Stimulated activated naive CD4-positive, alpha-beta T cell treated with Interleukin-2 at 50 U/mL for 16 hours (primary cell): ENCODE measurements at regions not wholly inside any gene's neighbourhood (a gene's known extent, or its start where the extent isn't known, plus 50 kb on each side); places are given as distances from the start of the nearest gene placed in this dataset.

Experiments
- DNase-seq: peaks from one replicate; lab custom pipeline; 2025; lab: John Stamatoyannopoulos, UW

DNA sequence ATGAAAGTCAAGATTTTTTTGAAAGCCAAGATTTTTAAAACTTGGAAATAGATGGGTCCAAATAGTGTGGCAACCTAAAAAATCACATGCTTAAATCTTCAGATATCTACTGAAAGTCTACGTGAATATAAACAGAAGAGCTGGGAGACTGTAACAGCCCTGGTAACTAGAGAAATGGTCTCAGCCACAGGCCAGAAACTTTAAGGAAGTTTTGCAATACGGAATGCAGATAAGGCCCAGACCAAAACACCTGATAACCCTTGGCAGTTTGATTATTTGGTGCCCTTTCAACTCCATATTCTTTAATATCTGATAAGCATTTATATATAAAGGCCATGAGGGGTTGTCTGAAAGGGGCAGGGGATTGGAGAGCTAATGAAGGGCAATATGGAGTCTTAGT lies 537.3 kb upstream of the TGFBR2 start:
- no peak for DNase-seq

GRCh38 chr3:30073040-30073439 lies 533.4 kb upstream of the TGFBR2 start:
- DNase-seq: no peak

DNA sequence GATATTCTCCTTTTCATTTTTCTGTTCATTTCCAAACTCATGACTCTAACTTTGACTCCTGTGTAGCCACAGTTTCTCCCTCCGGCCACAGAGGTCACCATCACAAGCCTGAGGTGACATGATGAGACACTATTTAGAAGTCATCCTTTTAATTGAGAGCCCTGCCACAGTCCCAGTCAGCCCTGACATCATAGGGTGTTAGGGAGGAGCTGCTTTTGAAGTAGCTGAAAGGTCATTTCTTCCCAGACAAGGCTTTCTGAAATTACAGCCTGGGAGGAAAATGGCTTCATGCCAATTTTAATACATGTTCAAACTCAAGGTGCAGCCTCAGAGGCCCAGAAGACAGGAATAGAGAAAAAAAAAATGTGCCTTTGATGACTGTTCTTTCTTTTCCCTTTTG lies 532.8 kb upstream of the TGFBR2 start:
- no peak for DNase-seq

- DNase-seq: no peak
Measured at GRCh38 chr3:30075514-30075913, 530.9 kb upstream of the TGFBR2 start.

DNA sequence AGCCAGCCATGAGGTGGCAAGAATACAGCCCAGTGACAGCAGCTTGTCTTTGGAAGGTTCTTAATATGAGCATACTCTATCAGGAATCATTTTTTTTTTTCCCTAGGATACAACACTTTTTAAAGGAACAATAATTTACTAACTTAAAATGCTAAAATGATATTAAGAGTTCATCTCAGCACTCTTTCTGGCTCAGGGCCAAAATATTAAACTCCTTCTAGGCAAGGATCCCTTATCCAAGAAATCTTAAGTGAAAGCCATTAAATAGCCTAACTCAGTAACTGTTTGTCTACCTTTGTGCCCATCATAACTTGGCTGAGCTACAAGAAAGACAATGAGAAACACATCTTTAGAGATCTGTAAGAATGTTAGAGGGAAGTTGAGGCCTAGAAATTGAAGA lies 529.5 kb upstream of the TGFBR2 start:
- no peak for DNase-seq

- no peak for DNase-seq
Measured at GRCh38 chr3:30077746-30078145, 528.7 kb upstream of the TGFBR2 start.

- no peak for DNase-seq
Measured at GRCh38 chr3:30078736-30079135, 527.7 kb upstream of the TGFBR2 start.

DNA sequence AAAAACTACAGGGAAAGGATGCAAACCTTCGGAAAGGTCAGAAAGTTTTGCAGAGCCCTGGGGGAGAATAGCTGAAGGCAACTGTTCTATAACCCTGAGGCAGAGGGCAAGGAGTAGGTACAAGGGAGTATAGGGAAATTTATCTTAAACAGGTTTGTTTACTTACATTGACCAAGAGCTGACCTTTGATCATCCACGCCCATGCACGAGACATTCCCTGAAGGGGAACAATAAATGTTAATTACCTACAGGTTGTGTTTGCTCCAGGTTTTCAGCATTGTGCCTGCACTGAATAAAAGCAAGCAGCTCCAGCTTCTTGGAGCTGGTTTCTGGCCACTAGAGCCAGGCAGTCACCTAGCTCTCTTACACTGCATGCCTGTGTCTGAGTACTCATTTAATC lies 524.5 kb upstream of the TGFBR2 start:
- no peak for DNase-seq

- no peak for DNase-seq
Measured at GRCh38 chr3:30082652-30083051, 523.7 kb upstream of the TGFBR2 start.

- DNase-seq: no peak
Measured at GRCh38 chr3:30083315-30083714, 523.1 kb upstream of the TGFBR2 start.

DNA sequence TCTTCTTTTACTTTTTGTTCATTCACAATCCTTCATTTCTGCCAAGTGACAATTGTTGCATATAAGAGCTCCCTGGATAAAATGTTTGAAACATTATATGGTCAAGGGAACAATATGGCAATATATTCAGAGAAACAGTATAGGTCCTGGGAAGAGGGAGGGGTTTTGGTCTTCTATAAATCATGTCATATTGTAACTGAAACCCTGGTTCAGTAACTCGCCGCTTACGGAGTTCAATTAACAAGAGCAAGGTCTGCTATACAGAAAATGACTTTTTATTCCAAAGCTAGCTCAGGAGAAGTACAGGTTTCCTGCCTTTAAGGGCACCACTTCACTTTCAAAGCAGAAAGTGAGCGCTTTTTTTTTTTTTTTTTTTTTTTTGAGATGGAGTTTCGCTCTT lies 522.1 kb upstream of the TGFBR2 start:
- no peak for DNase-seq

DNA sequence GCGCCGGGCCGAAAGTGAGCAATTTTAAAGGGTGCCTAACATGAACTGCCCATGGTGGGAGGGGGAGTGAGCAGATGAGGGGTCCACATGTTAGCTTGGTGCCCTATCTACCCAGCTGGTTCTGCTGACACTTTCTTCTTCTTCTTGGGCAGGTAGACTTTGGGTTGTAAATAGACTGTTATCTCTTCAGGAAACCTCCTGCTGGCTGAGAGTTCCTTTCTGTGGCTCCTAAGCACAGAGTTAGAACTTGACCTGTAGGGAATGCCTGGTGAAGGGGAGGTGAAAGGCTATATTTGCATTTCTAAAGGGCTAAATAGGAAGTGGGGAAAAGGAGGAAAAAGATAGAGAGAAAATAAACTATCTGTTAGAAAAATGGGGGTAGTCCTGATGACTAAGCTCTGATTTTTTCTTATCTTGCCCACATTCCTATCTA lies 521.4 kb upstream of the TGFBR2 start:
- DNase-seq: no peak

DNA sequence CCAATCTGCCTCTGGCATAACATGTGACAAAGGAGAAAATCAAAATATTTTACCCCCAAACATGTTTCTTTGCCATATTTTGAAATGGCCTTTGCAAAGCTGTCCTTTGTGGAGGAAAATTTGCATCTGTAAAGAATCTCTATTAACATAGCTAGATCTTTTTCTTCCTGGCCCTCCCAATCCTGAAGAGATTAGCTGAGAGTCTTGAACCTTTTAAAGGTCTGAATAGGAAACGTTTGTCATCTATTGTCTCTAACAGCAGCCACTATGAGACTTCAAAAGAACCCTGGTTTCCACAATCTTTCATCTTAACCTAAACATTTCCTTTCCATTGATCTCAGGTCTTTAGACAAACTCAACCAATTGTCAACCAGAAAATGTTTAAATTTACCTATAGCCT lies 520.9 kb upstream of the TGFBR2 start:
- DNase-seq: no peak

DNA sequence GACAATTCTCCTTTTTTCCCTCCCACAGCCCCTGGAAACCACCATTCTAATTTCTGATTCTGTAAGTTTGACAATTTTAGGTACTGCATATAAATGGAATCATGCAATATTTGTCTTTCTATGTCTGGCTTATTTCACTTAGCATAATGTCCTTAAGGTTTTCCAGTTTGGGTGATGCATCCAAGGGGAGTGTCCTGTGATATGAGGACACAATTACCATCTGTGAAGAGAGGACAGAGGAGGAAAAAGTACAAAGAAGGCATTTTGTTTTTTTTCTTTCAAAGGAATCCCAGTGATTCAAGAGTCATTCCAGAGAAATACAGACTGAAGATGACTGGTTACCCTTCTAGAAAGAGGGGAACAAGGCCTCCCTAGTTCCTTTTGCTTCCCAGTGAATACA lies 514.7 kb upstream of the TGFBR2 start:
- no peak for DNase-seq

DNA sequence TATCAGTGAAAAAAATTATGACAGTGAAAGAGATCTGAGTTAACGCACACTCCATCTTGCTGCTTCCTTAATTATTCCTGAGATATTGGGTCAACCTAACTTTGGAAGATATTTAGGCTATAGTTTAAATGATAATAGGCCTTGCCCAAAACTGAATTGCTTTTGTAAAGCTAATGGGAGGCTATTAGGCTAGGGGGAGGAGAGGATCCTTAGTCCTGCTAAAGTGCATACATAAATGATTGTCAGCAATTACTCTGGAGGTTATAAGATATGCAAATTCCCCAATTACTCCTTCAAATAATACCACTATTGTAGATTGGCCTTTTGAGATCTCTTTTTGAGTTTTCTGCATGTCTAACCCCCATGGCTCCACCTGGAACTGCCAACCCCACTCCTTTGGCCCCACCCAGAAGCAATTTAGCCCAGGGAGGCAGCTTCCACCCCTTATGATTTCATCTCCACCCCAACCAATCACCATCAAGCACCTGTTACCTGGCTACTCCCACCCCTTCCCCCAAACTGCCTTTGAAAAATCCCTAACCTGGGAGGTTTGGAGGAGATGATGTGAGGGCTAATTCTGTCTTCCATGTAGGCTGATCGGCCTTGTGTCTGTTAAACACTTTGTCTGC lies 509.3 kb upstream of the TGFBR2 start:
- no peak for DNase-seq

GRCh38 chr3:30098243-30098642 lies 508.2 kb upstream of the TGFBR2 start:
- no peak for DNase-seq

DNA sequence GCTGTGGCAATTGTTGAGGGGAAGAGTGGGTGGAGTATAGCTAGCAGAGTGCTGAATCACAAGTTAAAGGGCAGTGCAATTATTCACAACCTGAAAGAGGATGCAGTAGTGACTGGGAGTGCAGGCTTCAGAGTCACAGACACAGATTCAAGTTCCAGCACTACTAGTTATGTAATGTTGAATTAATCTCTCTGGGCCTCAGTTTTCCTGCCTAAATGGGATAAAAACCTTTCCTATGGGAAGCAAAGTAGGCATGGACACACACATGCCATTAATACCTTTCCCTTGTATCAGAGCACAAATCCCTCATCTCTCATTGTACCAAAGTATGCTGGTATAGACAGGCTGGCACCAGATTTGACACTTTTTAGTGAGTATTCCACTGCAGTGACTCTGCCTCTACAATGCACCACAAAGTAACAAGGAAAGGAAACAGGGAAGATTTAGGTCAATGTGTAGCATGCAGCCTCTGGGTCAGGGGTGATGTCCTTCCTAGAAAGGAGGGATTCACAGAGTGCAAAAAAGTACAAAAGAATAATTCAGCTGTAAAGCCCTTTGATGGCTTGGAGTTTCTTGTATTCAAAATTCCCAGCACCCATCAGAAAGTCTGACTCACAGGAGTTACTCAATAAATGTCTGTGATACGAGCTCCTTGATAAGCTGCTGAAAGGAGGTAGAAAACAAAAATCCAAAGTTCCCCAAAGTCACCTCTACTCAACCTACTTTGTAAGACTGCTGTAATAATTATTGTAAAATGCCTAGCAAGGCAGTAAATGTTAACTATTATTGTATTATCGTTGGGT lies 507.5 kb upstream of the TGFBR2 start:
- no peak for DNase-seq

DNA sequence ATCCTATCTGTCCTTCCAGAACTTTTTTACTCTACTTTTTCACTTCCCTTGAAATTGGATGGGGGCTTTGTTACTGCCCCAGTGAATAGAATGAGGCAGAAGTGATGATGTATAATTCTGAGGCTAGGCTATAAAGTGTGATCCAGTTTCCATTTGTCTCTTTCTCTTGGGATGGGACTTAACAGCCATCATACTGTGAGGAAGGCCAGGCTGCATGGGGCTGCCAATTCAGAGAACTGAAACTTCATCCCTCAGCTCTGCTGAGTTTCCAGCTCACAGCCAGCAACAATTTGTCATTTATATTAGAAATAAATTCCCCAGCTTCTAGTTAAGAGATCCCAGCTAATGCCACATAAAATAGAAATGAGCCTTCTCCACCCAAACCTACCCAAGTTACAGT lies 504.0 kb upstream of the TGFBR2 start:
- no peak for DNase-seq

DNA sequence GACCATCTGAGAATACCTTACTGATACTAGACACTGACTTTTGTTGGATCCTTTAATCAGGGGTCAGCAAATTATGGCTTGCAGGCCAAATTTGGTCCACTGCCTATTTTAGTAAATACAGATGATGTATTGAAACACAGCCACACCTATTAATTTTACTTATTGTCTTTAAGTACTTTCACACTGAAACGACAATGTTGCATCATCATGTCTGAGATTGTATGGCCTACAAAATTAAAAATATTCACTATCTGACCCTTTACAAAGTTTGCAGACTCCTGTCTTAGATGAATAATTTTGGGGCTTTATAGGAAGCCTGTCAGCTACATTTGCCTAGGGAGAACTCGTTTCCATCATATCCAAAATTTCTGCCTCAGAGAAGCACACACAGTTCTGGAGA lies 503.2 kb upstream of the TGFBR2 start:
- DNase-seq: no peak

DNA sequence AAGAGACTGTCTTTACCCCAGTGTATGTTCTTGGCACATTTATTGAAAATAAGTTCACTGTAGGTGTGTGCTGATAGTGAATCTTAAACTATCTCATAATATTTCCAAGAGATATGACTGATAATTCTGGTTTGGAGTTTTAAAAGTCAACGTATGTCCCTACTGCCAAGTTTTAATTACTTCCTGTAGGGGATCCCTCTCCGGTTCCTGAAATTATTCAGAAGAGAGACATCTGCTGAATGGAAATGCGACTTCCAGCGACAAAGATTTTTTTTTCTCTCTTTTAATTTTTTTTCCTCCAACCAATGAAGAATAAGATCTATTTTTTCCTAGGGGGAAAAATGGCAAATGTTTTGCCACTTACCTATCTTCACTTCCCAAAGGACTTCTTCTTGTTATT lies 498.9 kb upstream of the TGFBR2 start:
- DNase-seq: no peak

- no peak for DNase-seq
Measured at GRCh38 chr3:30112411-30112810, 494.0 kb upstream of the TGFBR2 start.

GRCh38 chr3:30112902-30113484 lies 493.4 kb upstream of the TGFBR2 start:
- no peak for DNase-seq

DNA sequence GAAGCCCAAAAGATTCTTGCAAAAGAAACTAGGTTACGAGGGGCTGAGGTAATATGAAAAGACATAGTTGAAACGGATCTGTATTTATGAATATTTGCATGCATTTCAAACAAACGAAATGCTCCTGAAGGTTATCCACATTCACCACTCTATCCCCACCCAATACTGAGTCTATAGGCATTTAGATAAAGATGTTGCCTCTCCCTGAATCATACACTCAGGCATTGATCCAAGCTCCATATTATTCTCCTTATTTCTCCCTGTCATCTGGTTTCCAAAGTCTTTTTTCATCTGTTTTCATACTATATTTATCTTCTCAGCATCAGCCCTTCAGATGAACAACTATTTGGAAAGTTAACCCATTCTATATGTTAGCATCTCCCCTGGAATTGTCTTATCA lies 492.5 kb upstream of the TGFBR2 start:
- DNase-seq: no peak

- DNase-seq: no peak
Measured at GRCh38 chr3:30114918-30115317, 491.5 kb upstream of the TGFBR2 start.
